KG1 (cell line): ENCODE measurements at regions not wholly inside any gene's neighbourhood (a gene's known extent, or its start where the extent isn't known, plus 50 kb on each side); places are given as distances from the start of the nearest gene placed in this dataset.
"Not testable (repeated sequence)": the region's sequence is repeated elsewhere in the genome, so short reads cannot be mapped to it uniquely, and the experiment has no call there.

ENCODE experiments used
- DNase-seq: peaks from one replicate; lab custom pipeline; 2025; lab: John Stamatoyannopoulos, UW

DNA sequence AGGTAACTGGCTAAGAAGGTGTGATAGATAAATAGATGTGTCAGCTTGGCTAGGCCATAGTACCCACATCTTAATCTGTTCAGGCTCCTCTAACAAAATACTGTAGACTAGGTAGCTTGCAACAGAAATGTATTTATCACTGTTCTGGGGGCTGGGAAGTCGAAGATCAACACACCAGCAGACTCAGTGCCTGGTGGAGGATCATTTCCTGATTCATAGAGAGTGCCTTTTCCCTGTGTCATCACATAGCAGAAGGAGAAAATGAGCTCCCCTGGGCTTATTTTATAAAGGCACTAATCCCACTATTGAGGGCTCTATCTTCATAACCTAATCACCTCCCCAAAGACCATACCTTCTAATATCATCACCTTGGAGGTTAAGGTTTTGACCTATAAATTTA lies 532.7 kb upstream of the OLFM3 start:
- no peak for DNase-seq

DNA sequence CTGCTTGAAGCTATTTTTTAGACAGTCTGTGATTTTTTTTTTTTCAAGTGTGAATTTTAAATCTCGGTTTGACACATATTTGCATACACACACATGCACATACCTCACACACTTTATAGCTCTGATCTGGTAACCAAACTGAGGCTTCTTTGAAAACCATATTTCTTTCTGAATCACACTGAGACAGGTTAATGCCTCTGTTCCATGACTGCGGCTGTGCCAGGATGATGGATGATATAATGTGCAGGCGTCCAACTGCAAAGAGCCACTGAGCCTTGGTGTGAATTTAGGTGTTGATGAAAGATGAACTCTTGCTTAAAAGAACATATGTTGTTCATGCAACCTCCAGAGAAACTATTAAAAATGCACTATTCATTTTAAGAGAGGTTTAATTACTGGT lies 504.0 kb upstream of the OLFM3 start:
- no peak for DNase-seq

- DNase-seq, result no peak
Observed at GRCh38 chr1:102498929-102499328, 502.2 kb upstream of the OLFM3 start.

DNA sequence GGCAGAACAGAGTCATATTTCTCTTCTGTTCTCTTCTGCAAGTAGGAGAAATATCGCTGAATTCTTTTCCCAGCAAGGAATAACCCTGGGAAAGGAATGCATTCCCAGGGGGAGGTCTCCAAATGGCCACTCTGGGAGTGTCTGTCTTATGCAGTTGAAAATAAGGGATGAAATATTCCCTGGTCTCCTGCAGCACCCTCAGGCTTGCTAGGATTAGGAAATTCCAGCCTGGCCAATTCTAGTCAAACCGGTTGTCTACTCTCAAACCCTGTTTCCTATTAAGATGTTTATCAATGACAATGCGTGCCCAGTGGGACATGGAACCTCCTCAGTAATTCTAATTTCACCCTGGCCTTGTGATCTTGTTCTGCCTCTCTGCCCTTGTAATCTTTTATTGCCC lies 501.1 kb upstream of the OLFM3 start:
- DNase-seq, result not testable (repeated sequence)

- no peak for DNase-seq
Observed at GRCh38 chr1:102472520-102472919, 475.8 kb upstream of the OLFM3 start.

DNA sequence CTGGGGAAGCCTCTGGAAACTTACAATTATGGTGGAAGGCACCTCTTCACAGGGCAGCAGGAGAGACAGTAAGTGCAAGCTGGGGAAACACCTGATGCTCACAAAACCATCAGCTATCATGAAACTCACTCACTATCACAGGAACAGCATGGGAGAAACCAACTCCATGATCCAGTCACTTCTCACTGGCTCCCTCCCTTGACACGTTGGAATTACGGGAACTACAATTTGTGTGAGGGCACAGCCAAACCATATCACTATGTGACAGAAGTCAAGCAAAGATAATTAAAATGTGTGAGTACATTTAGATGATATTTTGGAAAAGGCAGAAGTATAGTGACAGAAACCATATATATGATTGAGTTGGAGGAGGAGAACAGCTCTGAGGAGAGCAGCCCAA lies 474.0 kb upstream of the OLFM3 start:
- no peak for DNase-seq

DNA sequence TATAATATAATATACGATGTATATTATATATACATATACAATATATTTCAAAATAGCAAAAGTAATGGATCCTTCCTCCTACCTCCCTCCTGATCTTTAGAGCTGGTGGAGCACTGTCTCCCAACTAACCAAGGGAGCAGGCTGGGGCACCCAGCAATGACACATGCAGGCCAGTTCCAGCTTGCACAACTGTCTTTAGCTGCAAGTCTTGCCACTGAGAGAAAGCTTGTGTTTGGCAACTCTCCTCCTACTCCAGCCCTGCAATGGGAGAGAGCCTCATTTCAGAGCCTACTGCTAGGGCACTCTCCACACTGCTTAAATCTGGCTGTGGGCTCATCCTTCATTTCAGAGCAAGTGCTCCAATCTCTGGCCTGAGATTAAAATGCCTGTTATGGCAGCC lies 469.8 kb upstream of the OLFM3 start:
- DNase-seq, result no peak

DNA sequence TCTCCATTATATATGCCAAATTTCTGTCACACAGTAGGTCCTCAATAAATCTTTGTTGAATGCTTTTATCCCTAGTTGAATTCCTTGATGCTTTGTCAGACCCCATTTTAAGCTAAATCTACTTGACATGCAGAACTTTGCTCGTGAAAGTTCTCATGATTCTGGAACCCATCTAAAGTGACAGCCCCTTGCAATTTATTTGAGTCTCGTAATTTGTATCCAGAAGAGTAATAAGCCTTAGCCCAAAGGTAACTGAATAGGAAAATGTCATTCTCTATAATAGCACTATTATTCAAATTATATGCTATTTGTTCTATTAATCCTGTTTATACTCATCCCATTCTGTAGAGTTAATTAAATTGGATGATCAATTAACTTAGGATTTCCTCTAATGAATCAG lies 466.6 kb upstream of the OLFM3 start:
- no peak for DNase-seq

GRCh38 chr1:102442317-102442716 lies 445.6 kb upstream of the OLFM3 start:
- DNase-seq, result not testable (repeated sequence)

DNA sequence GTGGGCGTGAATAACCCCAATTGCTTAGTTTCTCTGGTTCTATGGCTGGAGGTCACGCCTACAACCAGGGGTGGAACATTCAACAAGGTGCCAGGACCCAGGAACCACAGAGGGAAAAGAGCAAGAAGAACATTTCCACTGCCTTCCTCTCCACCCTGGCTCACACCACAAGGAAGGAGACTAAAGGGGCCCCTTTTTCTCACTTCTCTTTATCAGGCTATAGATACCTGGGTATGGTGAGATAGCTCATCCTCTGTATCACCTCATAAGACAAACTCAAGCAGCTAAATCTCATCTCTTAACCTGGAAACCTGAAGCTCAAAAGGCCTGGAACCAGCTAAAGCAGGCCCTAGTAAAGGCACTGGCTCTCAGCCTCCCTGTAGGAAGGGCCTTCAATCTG lies 438.8 kb upstream of the OLFM3 start:
- DNase-seq, result no peak

DNA sequence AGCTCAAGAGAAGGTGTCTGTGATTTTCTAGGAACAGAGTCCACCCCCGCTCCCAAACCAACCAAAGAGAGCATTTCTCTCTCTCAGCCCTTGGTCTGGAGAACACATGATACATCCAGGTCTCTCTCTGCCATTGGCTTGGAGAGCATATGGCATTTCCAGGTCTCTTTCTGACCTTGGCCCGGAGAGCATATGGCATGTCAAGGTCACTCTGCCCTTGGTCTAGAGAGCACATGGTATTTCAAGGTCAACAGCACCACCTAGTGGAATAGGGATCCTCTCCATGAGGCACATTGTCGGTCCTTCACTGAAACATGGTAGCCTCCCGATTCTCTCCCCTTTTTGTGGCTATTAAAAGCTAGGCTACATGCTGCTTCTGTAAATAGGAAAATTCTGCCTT lies 437.7 kb upstream of the OLFM3 start:
- DNase-seq, result no peak

- DNase-seq, result no peak
Observed at GRCh38 chr1:102431253-102431652, 434.5 kb upstream of the OLFM3 start.

- DNase-seq, result no peak
Observed at GRCh38 chr1:102420034-102420433, 423.3 kb upstream of the OLFM3 start.
